CD4-positive, alpha-beta T cell treated with Interleukin-4 for 1 hour (primary cell): ENCODE measurements at regions not wholly inside any gene's neighbourhood (a gene's known extent, or its start where the extent isn't known, plus 50 kb on each side); places are given as distances from the start of the nearest gene placed in this dataset.
"Not testable (repeated sequence)": the region's sequence is repeated elsewhere in the genome, so short reads cannot be mapped to it uniquely, and the experiment has no call there.

Experiments
- DNase-seq, 2 donors: peaks; one replicate each; pipeline ENCODE4 v3.0.0-alpha.2; 2020 to 2022

GRCh38 chr1:29800522-29800956, 564.2 kb downstream of the PTPRU start:
- no peak for DNase-seq

GRCh38 chr1:29800120-29800519, 563.8 kb downstream of the PTPRU start:
- no peak for DNase-seq

- no peak for DNase-seq
Observed at GRCh38 chr1:29798699-29799566, 562.6 kb downstream of the PTPRU start.

- DNase-seq: not testable (repeated sequence)
Observed at GRCh38 chr1:29797125-29797524, 560.8 kb downstream of the PTPRU start.

DNA sequence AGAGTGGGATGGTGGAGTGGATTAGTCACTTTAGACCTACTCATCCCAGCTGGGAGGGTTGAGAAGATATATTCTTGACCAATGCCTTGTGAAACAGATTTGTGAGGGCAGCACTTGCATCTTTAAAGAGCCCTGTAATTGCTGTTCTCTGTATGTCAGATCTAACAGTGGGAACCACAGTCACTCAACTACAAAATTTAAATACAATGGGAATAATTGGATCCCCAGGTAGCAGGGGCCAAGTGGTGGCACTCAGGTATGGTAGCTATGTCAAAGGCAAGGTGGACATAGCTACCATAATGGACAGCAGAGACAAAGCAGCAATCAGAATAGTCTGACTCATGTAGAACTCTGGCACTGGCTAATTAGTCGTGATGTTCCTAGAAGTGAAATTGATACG, 559.6 kb downstream of the PTPRU start:
- not testable (repeated sequence) for DNase-seq

- DNase-seq: no peak
Observed at GRCh38 chr1:29793653-29794348, 557.5 kb downstream of the PTPRU start.

DNA sequence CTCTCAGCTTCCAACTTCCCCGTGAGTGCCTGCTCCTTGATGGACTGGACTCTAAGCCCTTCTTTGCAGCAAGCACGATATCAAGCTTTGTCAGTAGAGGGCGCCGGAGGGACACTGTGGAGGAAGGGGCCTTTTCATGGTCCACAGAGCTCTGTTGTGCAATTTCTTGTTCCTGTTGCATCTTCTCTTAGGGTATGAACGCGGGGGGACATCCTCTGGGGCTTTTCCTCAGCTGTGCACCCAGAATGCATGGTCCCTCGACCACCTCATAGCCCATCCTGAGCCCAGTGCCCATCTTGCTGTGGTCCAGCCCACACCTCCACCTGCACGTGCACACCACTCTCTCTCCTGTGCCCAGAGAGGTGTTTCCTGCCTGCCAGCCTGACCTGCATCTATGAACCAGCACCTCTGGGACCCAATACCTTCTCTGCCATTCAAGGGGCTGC, 556.8 kb downstream of the PTPRU start:
- DNase-seq: peak; percentile 42 to 43

DNA sequence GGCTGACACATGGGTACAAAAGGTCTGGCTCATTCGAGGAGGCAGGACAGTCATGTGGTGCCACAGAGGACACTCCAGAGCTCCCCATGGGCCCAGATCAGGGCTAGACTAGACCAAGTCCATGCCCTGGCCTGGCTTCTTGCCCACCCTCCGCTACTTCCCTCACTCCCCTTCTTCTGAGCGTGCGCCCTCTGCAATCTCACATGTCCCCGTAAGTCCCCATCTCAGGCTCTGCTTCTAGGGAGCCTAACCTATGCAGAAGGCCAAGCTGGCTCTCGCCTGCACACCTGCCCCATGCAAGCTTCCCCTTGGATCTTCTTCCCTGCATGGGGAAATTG, 553.6 kb downstream of the PTPRU start:
- DNase-seq: no peak

DNA sequence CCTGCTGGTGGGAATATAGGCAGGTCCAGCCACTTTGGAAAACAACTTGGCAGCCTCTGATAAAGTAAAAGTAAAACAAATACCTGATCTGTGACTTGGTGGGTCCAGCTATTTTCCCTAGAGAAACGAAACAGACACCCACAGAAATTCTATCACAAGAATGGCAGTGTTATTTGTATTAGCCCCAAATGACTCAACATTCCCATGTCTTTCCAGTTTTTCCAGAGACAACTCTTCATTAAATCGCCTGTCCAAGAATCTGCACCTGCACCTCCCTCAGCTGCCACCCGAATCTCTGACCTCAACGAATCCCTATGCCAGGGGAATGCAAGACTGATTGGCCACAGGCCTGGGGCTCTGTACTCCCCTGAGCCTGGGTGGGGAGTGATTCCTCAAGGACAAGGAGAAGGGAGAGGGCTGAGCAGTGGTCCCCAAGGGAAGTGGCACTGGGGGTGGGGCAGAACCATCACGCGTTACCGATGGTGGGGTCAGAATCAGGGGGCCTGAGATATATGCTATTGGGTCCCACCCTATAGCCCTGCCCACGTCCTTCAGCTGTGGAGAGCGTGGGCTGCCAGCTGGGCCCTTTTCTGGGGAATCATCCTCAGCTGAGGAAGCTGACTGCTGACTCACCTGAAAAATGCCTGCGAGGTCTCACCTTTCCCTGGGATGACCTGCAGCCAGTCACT, 553.0 kb downstream of the PTPRU start:
- DNase-seq: no peak

DNA sequence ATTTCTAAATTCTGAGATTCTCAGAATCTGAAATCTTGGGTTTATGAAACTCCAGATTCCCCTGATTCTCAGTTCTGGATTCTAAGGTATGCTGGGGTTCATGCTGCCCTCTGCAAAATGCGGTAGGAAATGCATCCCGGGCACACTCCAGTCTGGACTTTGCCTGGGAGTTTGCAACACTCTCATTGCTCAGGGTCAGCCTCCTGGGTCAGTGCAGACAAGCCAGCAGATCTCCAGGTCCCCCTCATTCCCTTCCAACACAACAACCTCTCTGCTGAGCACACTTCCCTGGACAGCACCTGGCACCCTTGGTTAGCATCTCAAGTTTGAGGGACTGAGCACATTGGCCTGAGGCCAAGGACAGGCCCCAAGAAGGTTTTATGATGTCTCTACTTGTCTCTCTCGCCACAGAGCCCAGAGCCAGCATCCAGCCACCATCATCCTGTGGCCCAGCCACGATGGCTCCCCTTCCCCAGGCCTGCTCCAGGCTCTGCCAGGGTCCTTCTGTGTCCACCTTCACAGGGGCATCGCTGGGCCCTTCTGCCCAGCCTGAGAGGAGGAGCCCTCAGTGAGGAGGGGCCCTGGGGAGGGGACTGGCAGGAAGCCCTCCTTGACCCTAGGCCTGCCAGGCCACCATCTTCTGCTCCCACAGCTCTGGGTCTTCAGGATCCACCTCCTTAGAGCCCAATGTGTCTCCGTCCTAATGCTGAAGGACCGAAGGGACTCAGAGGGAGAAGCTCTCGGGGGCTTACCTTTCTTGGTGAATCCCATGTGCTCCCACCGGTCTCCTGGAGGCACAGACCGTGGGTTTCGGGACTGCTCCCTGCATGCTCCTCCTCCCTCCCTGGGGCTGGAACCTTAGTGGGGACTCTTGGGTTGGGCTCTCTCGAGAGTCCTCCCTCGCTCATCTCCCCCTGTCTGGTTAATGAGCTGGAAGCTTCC, 550.7 kb downstream of the PTPRU start:
- no peak for DNase-seq

GRCh38 chr1:29786195-29786594, 549.9 kb downstream of the PTPRU start:
- DNase-seq: no peak

GRCh38 chr1:29785554-29785953, 549.2 kb downstream of the PTPRU start:
- DNase-seq: no peak

DNA sequence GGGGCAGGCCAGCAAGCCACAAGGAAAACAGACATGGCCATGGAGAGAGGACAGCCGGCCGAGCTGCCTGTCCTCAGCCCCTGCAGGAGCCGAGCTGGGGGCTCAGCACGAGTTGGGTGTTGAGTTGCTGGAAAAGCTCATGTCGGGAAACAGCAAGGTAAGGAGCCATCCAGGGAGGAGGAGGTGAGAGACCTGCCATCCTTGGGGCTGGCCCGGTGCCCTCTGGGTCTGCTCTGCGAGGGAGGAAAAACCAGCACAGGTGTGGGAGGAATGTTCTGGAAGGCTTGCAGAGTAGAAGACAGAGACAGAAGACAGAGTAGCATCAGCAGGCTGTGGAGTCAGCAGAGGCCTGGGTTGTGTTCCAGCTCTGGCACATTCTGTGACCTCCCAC, 548.8 kb downstream of the PTPRU start:
- no peak for DNase-seq

DNA sequence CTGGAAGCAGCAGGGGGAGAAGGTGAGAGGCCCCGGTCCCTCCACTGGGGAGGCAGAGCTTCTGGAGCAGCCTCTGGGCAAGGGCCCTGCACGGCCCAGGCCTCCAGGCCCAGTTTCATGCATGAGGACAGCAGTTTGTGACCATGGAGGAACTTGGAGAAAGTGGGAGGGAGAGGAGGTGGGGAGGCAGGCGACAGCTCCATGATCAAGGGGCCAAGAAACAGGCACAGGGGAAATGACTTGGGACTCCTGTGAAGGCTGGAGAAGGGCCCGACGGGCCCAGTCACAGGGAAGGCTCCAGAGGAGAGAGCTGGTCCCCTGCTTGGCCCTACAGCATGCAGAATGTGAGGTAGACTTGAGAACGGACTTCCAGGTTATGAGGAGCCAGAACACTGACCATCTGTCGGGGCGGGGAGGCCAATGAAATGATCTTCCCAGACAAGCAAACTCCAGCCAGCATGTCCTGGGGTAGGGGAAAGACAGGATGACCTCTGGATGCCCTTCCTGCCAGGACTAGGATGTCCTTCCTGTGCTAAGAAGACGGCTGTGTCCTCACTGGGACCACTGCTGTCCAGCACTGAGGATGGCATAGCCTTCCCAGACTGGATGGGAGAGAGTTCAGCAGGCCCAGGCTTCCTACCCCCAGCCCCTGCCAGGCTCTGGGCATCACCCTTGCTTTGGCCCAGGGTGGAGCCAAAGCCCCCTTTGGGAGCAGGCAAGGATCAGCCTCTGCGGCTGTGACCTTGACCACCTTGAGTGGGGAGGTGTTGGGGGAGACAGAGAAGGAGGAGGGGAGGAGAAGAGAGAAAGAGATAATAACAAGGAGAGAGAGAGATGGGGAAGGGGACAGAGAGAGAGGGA, 548.2 kb downstream of the PTPRU start:
- DNase-seq: no peak

GRCh38 chr1:29783508-29784275, 547.4 kb downstream of the PTPRU start:
- DNase-seq: no peak

DNA sequence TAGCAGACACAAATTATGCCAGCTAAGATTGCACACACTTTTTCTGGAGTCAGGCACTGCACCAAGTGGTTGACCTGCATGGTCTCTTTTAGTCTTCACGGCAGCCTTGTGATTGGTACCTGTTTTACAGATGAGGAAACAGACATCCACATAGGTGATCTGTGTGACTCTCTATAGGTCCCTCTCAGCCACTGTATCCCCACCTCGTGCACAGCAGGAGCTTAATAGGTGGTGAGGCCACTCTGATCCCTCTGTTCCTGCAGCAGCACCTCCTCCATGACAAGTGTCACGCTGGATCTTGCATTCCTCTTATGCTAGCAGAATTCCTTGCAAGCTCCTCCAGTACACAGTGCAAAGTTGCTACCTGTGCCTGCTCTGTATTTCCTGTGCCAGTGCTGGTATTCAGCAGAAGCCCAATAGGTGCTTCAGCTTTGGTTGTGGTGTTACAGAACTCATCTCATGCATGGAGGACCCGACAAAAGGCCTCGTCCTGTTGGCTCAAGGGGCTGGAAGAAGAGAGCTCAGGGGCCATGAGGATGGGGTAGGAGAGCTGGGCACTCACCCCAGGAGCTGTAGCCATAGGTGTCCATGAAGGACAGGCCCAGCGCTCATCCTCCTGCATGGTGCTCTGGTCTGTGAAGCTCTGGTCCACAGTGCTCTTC, 546.7 kb downstream of the PTPRU start:
- DNase-seq: no peak

- DNase-seq: no peak
Observed at GRCh38 chr1:29779146-29779545, 542.8 kb downstream of the PTPRU start.

- no peak for DNase-seq
Observed at GRCh38 chr1:29777522-29777921, 541.2 kb downstream of the PTPRU start.

GRCh38 chr1:29774355-29774754, 538.0 kb downstream of the PTPRU start:
- no peak for DNase-seq

- no peak for DNase-seq
Observed at GRCh38 chr1:29772584-29773100, 536.3 kb downstream of the PTPRU start.
